ENCODE measurements at regions not wholly inside any gene's neighbourhood (a gene's known extent, or its start where the extent isn't known, plus 50 kb on each side); places are given as distances from the start of the nearest gene placed in this dataset.

DNA sequence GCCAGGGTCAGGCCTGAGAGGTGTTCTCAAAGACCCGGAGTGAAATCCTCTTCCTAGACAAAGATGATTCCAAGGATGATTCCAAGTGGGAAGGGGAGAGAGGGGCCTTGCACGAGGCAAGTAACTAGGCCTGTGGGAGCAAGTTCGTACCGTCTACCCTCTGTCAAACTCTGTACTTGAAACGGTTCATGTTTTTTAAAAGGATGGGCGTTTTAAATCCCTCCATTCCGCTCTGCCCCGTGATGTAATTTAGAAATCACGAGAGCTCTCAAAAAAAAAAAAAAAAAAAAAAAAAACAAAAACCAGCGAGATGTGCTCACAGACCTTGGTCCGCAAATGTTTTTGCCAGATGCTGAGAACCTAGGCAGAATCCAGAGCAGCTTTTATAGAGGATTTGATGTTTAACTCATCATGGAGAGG lies 114.7 kb upstream of the CARD11 start:
- TF ChIP-seq EZH2 (IDR thresholded peaks at IDR 0.05; ENCODE audit: insufficient read depth, low read length) = no peak
- TF ChIP-seq, protein P1, sequence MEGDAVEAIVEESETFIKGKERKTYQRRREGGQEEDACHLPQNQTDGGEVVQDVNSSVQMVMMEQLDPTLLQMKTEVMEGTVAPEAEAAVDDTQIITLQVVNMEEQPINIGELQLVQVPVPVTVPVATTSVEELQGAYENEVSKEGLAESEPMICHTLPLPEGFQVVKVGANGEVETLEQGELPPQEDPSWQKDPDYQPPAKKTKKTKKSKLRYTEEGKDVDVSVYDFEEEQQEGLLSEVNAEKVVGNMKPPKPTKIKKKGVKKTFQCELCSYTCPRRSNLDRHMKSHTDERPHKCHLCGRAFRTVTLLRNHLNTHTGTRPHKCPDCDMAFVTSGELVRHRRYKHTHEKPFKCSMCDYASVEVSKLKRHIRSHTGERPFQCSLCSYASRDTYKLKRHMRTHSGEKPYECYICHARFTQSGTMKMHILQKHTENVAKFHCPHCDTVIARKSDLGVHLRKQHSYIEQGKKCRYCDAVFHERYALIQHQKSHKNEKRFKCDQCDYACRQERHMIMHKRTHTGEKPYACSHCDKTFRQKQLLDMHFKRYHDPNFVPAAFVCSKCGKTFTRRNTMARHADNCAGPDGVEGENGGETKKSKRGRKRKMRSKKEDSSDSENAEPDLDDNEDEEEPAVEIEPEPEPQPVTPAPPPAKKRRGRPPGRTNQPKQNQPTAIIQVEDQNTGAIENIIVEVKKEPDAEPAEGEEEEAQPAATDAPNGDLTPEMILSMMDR (IDR thresholded peaks at IDR 0.05; ENCODE audit: insufficient read depth, low read depth, low read length) = no peak

Data from astrocyte (in vitro differentiated cells and primary cell).